Lung (tissue), 11 donors: ENCODE measurements at regions not wholly inside any gene's neighbourhood (a gene's known extent, or its start where the extent isn't known, plus 50 kb on each side); places are given as distances from the start of the nearest gene placed in this dataset.

Experiments
- ATAC-seq: fragments of 200-7000 bp; cut with Tn5 transposase; one replicate; pipeline ENCODE4 v1.9.1; 2020; ENCODE audit warnings: moderate number of reproducible peaks; ENCODE audit not compliant: insufficient read depth, low FRiP score
- DNase-seq, 3 donors: peaks; one replicate each; pipeline ENCODE4 v3.0.0-alpha.2; 2013 to 2017
- H3K27ac ChIP-seq, 2 donors: one replicate each; pipeline ENCODE4 v1.5.1; 2013; ENCODE audit warnings: mild to moderate bottlenecking in 2 of 2, moderate library complexity in 2 of 2, control low read depth in 1 of 2, inconsistent platforms in 1 of 2, low read depth in 1 of 2, low read length in 1 of 2
- H3K27me3 ChIP-seq, 3 donors: one replicate each; pipeline ENCODE4 v1.5.1; 2013; ENCODE audit warnings: low read length in 2 of 3; ENCODE audit not compliant: control insufficient read depth in 3 of 3, insufficient read depth in 3 of 3
- H3K36me3 ChIP-seq, 4 donors: one replicate each; pipeline ENCODE4 v1.5.1; 2013; ENCODE audit warnings: low read length in 4 of 4, mild to moderate bottlenecking in 1 of 4, moderate library complexity in 1 of 4; ENCODE audit not compliant: control insufficient read depth in 4 of 4, insufficient read depth in 4 of 4
- H3K4me1 ChIP-seq, 5 donors: one replicate each; pipeline ENCODE4 v1.5.1; 2013; ENCODE audit warnings: low read length in 5 of 5, mild to moderate bottlenecking in 2 of 5, moderate library complexity in 1 of 5; ENCODE audit not compliant: control insufficient read depth in 5 of 5, insufficient read depth in 5 of 5
- H3K4me3 ChIP-seq: one replicate; pipeline ENCODE4 v1.5.1; 2013; ENCODE audit warnings: mild to moderate bottlenecking, control low read depth, moderate library complexity
- H3K9ac ChIP-seq, 2 donors: one replicate each; pipeline ENCODE4 v1.5.1; 2013; ENCODE audit warnings: low read length in 2 of 2, control low read depth in 1 of 2; ENCODE audit not compliant: insufficient read depth in 1 of 2
- H3K9me3 ChIP-seq, 4 donors: one replicate each; pipeline ENCODE4 v1.5.1; 2013; ENCODE audit warnings: low read length in 3 of 4, mild to moderate bottlenecking in 1 of 4, moderate library complexity in 1 of 4; ENCODE audit not compliant: control insufficient read depth in 4 of 4, insufficient read depth in 3 of 4
- WGBS, 2 donors: extraction: QIAGEN DNeasy Blood & Tissue Kit; methylation state at CpG; one replicate each; pipeline ENCODE4 v1.1.7; 2013; 5-methylcytosine and 5-hydroxymethylcytosine counted together
- TF ChIP-seq, protein P1 (sequence below): IDR thresholded peaks from 2 replicates; pipeline ENCODE4 v1.5.1; 2012; ENCODE audit warnings: mild to moderate bottlenecking; ENCODE audit errors: control extremely low read depth, extremely low read depth
- donor health status: control.
- donor health status: control.
- donor health status: Bipolar disorder and iron deficiency.
- donor health status: healthy.
- donor health status: DM: yes; HTN: yes; CAD: no.

DNA sequence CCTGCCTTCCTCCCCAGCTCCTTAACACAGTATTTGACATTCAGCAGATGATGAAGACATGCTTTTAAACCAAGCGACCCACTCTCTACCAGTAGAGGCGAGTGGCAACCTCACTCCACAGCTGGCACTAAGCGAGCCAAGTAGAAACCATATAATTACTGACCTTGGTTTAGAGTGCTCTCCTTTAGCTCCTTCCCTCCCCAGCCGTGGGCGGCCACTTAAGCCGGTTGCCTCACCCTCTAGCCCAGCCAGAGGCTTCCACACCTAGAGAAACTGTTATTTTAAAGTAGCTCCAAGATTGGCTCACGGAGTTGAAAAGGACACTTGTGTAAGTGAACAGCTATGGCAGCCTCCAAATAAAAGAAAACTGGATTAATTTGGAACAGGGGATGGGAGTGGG, 109.1 kb upstream of the CRHR1 start:
- WGBS, 2 donors: 60 to 77% methylated on average over 7 of the region's 7 CpGs

DNA sequence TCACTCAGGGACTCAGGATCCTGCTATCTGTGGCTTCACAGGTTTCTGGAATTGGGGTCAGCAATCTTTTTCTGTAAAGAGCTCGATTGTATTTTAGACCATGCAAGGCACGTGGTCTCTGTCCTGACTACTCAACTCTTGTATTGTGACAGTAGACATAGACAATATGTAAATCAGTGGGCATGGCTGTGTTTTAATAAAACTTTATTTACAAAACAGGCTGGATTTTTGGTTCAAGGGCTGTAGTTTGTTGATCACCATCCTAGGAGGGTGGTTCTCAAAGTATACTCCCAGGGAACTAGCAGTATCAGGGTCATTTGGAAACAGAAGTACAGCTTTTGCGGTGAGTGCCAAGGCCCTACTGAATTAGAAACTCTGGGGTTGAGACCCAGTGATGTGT, 108.2 kb upstream of the CRHR1 start:
- Histone ChIP-seq H3K9me3 (peaks cover 0 to 19% (median 3%) of the 10 kb centered on the region in 4 donors), H3K4me1 (no peaks in the 10 kb centered on the region), H3K27ac (no peak overlapping the region), H3K27me3 (no peaks in the 10 kb centered on the region), H3K36me3 (no peaks in the 10 kb centered on the region), H3K9ac (no peak overlapping the region), H3K4me3 (no peak overlapping the region)
- ATAC-seq (no peak), DNase-seq (no peak)
- TF ChIP-seq, protein P1, sequence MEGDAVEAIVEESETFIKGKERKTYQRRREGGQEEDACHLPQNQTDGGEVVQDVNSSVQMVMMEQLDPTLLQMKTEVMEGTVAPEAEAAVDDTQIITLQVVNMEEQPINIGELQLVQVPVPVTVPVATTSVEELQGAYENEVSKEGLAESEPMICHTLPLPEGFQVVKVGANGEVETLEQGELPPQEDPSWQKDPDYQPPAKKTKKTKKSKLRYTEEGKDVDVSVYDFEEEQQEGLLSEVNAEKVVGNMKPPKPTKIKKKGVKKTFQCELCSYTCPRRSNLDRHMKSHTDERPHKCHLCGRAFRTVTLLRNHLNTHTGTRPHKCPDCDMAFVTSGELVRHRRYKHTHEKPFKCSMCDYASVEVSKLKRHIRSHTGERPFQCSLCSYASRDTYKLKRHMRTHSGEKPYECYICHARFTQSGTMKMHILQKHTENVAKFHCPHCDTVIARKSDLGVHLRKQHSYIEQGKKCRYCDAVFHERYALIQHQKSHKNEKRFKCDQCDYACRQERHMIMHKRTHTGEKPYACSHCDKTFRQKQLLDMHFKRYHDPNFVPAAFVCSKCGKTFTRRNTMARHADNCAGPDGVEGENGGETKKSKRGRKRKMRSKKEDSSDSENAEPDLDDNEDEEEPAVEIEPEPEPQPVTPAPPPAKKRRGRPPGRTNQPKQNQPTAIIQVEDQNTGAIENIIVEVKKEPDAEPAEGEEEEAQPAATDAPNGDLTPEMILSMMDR: no peak
- 82 to 90% methylated on average over 3 of the region's 3 CpGs for WGBS, 2 donors

More for the DNA sequence above, 109.1 kb upstream of the CRHR1 start:
- Histone ChIP-seq H3K9me3 (peaks cover 0 to 16% (median 3%) of the 10 kb centered on the region in 4 donors), H3K4me3 (no peak overlapping the region), H3K36me3 (no peaks in the 10 kb centered on the region), H3K9ac (no peak overlapping the region), H3K27me3 (no peaks in the 10 kb centered on the region), H3K27ac (no peak overlapping the region), H3K4me1 (no peaks in the 10 kb centered on the region)
- TF ChIP-seq, protein P1: no peak
- DNase-seq: no peak
- peak; percentile 34 for ATAC-seq

DNA sequence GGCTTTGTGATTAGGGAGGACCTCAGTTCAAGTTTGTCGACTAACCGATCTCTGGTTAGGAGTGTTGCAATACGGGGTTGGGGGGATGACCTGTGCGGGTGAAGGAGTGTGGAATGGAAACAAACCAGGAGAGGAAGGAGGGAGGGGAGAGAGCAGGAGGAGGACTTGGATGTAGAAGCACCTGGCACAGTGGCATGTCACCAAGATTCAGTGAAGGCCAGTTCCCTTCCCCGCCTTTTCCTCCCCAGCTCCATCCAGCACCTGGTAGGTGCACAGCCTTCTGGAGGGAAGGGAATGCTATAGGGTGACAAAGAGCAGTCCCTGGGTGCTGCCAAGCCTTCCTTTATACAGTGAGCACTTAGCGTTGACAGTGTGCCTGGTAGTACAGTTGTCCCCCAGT, 107.4 kb upstream of the CRHR1 start:
- ATAC-seq (no peak), DNase-seq (no peak)
- WGBS, 2 donors: 71 to 80% methylated on average over 6 of the region's 6 CpGs
- Histone ChIP-seq H3K9ac (no peak overlapping the region), H3K36me3 (no peaks in the 10 kb centered on the region), H3K9me3 (peaks cover 0 to 19% (median 3%) of the 10 kb centered on the region in 4 donors), H3K27me3 (no peaks in the 10 kb centered on the region), H3K4me1 (no peaks in the 10 kb centered on the region), H3K4me3 (no peak overlapping the region), H3K27ac (no peak overlapping the region)
- TF ChIP-seq, protein P1: no peak

DNA sequence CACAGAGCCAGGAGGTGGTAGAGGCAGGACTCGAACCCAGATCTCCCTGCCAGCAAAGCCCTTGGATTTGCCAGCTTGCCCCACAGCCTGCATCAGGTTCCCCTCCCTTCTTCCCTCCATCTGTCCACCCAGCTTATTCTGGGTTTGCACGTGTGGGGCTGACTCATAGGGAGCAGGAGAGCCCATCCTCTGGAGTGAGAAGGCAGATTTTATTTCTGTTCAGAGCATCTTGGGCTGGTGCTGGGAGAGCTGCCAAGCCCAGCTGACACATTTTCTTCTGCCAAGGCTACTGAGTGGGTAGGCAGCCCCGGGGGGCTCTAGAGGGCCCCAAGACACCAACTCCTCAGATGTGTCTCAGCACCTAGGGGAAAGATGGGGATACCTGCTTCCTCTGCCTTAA, 106.3 kb upstream of the CRHR1 start:
- Histone ChIP-seq H3K36me3 (no peaks in the 10 kb centered on the region), H3K27ac (no peak overlapping the region), H3K27me3 (peaks cover 0 to 3% (median 2%) of the 10 kb centered on the region in 3 donors), H3K4me1 (no peaks in the 10 kb centered on the region), H3K9me3 (peaks cover 0 to 15% (median 3%) of the 10 kb centered on the region in 4 donors), H3K9ac (no peak overlapping the region), H3K4me3 (no peak overlapping the region)
- 47 to 62% methylated on average over 3 of the region's 3 CpGs for WGBS, 2 donors
- ATAC-seq (no peak), DNase-seq (no peak)
- TF ChIP-seq, protein P1: no peak
